Sigmoid colon (tissue), 4 donors: ENCODE measurements at regions not wholly inside any gene's neighbourhood (a gene's known extent, or its start where the extent isn't known, plus 50 kb on each side); places are given as distances from the start of the nearest gene placed in this dataset.

Experiments used
- EP300 ChIP-seq, 4 donors: sonication (generic); formaldehyde crosslinking; IDR thresholded peaks; one replicate each; pipeline ENCODE4 v1.6.1; 2017; ENCODE audit warnings: antibody characterized with exemption in 4 of 4
- POLR2A ChIP-seq, 2 donors: fragments of 450-650 bp; IDR thresholded peaks; one replicate each; pipeline ENCODE4 v1.6.1; 2016; ENCODE audit warnings: antibody characterized with exemption in 2 of 2, mild to moderate bottlenecking in 2 of 2, moderate library complexity in 2 of 2
- POLR2AphosphoS5 ChIP-seq, 4 donors: sonication (generic); formaldehyde crosslinking; IDR thresholded peaks; one replicate each; pipeline ENCODE4 v1.6.1; 2017; ENCODE audit warnings: antibody characterized with exemption in 4 of 4
- TF ChIP-seq, protein P1 (sequence below), 4 experiments: fragments of 450-650 bp in 3 of 4; fragments of 200-600 bp in 1 of 4; IDR thresholded peaks; one replicate each; pipeline ENCODE4 v1.5.1; 2016 to 2019; ENCODE audit warnings: antibody characterized with exemption in 4 of 4, mild to moderate bottlenecking in 3 of 4, moderate library complexity in 2 of 4

DNA sequence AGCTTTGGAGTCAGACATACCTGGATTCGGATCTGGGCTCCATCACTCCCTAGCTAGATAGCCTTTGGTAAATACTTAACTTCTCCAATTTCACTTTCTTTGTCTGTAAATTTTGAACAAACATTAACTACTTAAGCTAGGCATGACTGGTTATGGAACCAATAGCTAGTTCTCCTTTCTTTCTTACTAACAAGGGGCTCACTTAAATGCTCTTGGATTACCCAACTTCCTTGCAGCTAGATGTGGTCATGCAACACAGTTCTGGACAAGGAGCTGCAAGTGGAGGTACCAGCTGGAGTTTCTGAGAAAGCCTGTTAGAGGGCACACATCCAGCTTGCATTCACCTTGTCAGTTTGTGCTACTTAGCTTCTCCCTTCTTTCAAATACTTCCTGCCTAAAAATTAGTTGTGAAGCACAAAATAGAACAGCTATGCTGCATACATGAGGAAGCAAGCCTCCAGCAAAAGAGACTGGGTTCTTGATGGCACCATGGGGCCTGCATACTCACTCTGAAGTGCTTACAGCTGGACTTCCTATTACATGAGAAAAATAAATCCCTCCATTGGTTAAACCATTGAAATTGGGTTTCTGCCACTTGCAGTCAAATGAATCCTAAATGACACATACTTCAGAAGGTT, 210.1 kb upstream of the EEA1 start:
- TF ChIP-seq, protein P1, sequence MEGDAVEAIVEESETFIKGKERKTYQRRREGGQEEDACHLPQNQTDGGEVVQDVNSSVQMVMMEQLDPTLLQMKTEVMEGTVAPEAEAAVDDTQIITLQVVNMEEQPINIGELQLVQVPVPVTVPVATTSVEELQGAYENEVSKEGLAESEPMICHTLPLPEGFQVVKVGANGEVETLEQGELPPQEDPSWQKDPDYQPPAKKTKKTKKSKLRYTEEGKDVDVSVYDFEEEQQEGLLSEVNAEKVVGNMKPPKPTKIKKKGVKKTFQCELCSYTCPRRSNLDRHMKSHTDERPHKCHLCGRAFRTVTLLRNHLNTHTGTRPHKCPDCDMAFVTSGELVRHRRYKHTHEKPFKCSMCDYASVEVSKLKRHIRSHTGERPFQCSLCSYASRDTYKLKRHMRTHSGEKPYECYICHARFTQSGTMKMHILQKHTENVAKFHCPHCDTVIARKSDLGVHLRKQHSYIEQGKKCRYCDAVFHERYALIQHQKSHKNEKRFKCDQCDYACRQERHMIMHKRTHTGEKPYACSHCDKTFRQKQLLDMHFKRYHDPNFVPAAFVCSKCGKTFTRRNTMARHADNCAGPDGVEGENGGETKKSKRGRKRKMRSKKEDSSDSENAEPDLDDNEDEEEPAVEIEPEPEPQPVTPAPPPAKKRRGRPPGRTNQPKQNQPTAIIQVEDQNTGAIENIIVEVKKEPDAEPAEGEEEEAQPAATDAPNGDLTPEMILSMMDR (IDR thresholded peaks at IDR 0.05): no peak
- TF ChIP-seq POLR2A (IDR thresholded peaks at IDR 0.05) (no peak), EP300 (IDR thresholded peaks at IDR 0.05) (no peak), POLR2AphosphoS5 (IDR thresholded peaks at IDR 0.05) (no peak)
